GM12872 (cell line): ENCODE measurements at regions not wholly inside any gene's neighbourhood (a gene's known extent, or its start where the extent isn't known, plus 50 kb on each side); places are given as distances from the start of the nearest gene placed in this dataset.

ENCODE experiments used
- TF ChIP-seq, protein P1 (sequence below): IDR thresholded peaks from 3 replicates; pipeline ENCODE4 v1.5.1; 2011; ENCODE audit warnings: low read depth, mild to moderate bottlenecking, low read length, moderate library complexity; ENCODE audit not compliant: insufficient read depth

DNA sequence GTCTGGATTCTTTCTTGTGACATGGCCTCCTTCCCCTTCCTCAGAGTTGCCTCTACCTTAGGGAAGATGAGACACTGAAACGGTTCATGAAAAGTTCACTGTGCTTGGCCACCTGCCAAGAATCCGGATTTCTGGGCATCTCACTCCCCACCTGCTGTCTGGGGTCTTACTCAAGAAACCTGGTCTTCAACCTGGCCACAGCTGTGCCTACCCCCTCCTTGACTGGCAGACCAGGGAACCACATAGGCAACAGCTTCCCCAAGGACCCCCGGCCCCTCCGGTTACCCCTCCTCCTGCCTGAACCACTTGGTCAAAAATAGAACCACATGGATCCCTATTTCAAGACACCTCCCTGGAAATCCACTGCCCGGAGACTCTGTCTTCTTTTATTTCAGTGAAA, 58.7 kb upstream of the NANOS1 start:
- TF ChIP-seq, protein P1, sequence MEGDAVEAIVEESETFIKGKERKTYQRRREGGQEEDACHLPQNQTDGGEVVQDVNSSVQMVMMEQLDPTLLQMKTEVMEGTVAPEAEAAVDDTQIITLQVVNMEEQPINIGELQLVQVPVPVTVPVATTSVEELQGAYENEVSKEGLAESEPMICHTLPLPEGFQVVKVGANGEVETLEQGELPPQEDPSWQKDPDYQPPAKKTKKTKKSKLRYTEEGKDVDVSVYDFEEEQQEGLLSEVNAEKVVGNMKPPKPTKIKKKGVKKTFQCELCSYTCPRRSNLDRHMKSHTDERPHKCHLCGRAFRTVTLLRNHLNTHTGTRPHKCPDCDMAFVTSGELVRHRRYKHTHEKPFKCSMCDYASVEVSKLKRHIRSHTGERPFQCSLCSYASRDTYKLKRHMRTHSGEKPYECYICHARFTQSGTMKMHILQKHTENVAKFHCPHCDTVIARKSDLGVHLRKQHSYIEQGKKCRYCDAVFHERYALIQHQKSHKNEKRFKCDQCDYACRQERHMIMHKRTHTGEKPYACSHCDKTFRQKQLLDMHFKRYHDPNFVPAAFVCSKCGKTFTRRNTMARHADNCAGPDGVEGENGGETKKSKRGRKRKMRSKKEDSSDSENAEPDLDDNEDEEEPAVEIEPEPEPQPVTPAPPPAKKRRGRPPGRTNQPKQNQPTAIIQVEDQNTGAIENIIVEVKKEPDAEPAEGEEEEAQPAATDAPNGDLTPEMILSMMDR, result no peak

DNA sequence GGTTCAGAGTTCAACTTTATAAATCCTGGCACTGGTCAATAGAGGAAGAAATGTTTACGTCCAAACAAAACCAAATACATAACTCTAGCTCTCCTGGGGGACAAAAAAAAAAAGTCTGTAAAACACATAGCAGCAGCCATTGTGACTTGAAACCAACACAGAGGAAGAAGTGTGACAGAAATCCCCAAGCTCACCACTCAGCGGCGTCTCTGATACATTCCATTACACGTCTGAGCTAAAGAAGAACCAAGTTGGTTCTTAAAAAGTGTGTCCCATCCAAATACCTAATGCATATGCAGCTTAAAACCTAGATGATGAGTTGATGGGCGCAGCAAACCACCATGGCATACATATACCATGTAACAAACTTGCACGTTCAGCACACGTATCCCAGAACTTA, 58.3 kb upstream of the NANOS1 start:
- TF ChIP-seq, protein P1, result peak; percentile 44

- TF ChIP-seq, protein P1, result no peak
These were observed 57.6 kb upstream of the NANOS1 start for GRCh38 chr10:118971876-118972275.

GRCh38 chr10:118973744-118974143, 55.8 kb upstream of the NANOS1 start:
- TF ChIP-seq, protein P1, result no peak

GRCh38 chr10:118974951-118975350, 54.6 kb upstream of the NANOS1 start:
- TF ChIP-seq, protein P1, result no peak

- TF ChIP-seq, protein P1, result no peak
These were observed 52.4 kb upstream of the NANOS1 start for GRCh38 chr10:118977022-118977599.

GRCh38 chr10:118977835-118978234, 51.7 kb upstream of the NANOS1 start:
- TF ChIP-seq, protein P1, result no peak
